HG03439 (cell line): ENCODE measurements at regions not wholly inside any gene's neighbourhood (a gene's known extent, or its start where the extent isn't known, plus 50 kb on each side); places are given as distances from the start of the nearest gene placed in this dataset.
"Not testable (repeated sequence)": the region's sequence is repeated elsewhere in the genome, so short reads cannot be mapped to it uniquely, and the experiment has no call there.

Source experiments
- ATAC-seq: cut with Tn5 transposase; IDR thresholded peaks from one replicate; pipeline ENCODE4 v1.9.1; 2021; ENCODE audit warnings: mild to moderate bottlenecking, moderate library complexity; ENCODE audit not compliant: unreplicated experiment

- no peak for ATAC-seq
Observed at GRCh38 chr7:130943981-130944380, 210.0 kb upstream of the KLF14 start.

- ATAC-seq: peak; percentile 2
Observed at GRCh38 chr7:130944997-130945396, 211.0 kb upstream of the KLF14 start.

GRCh38 chr7:130945411-130945811, 211.4 kb upstream of the KLF14 start:
- peak; percentile 38 for ATAC-seq

GRCh38 chr7:130946114-130946513, 212.1 kb upstream of the KLF14 start:
- ATAC-seq: no peak

- no peak for ATAC-seq
Observed at GRCh38 chr7:130947792-130948580, 214.0 kb upstream of the KLF14 start.

GRCh38 chr7:130948822-130949221, 214.8 kb upstream of the KLF14 start:
- no peak for ATAC-seq

GRCh38 chr7:130949550-130949949, 215.5 kb upstream of the KLF14 start:
- no peak for ATAC-seq

GRCh38 chr7:130950054-130950453, 216.0 kb upstream of the KLF14 start:
- no peak for ATAC-seq

GRCh38 chr7:130950741-130951140, 216.7 kb upstream of the KLF14 start:
- no peak for ATAC-seq

GRCh38 chr7:130951303-130951975, 217.4 kb upstream of the KLF14 start:
- ATAC-seq: no peak

GRCh38 chr7:130951976-130952876, 218.2 kb upstream of the KLF14 start:
- ATAC-seq: no peak

GRCh38 chr7:130953196-130953595, 219.2 kb upstream of the KLF14 start:
- no peak for ATAC-seq

GRCh38 chr7:130954918-130955564, 221.0 kb upstream of the KLF14 start:
- no peak for ATAC-seq

GRCh38 chr7:130955565-130955919, 221.5 kb upstream of the KLF14 start:
- ATAC-seq: no peak

- ATAC-seq: no peak
Observed at GRCh38 chr7:130956417-130957136, 222.6 kb upstream of the KLF14 start.

GRCh38 chr7:130957137-130957513, 223.1 kb upstream of the KLF14 start:
- ATAC-seq: no peak

- ATAC-seq: not testable (repeated sequence)
Observed at GRCh38 chr7:130957722-130958435, 223.9 kb upstream of the KLF14 start.

GRCh38 chr7:130958846-130959245, 224.8 kb upstream of the KLF14 start:
- no peak for ATAC-seq

GRCh38 chr7:130959743-130960207, 225.8 kb upstream of the KLF14 start:
- peak; percentile 30 for ATAC-seq
